Peyer's patch (tissue), 4 donors: ENCODE measurements at regions not wholly inside any gene's neighbourhood (a gene's known extent, or its start where the extent isn't known, plus 50 kb on each side); places are given as distances from the start of the nearest gene placed in this dataset.

ENCODE experiments used
- CTCF ChIP-seq, 6 experiments: fragments of 450-650 bp in 4 of 6; fragments of 200-600 bp in 2 of 6; sonication (generic) in 1 of 6; IDR thresholded peaks; one replicate each; pipeline ENCODE4 v1.5.1; 2017 to 2019; ENCODE audit warnings: antibody characterized with exemption in 6 of 6, mild to moderate bottlenecking in 3 of 6, moderate library complexity in 1 of 6
- POLR2A ChIP-seq, 2 donors: fragments of 450-650 bp; IDR thresholded peaks; one replicate each; pipeline ENCODE4 v1.5.1; 2017; ENCODE audit warnings: antibody characterized with exemption in 2 of 2, mild to moderate bottlenecking in 2 of 2, moderate library complexity in 2 of 2

- TF ChIP-seq POLR2A (IDR thresholded peaks at IDR 0.05) (no peak), CTCF (IDR thresholded peaks at IDR 0.05) (no peak)
Measured at GRCh38 chr9:80223897-80224296, 652.1 kb downstream of the TLE4 start.
